GM21360 (cell line): ENCODE measurements at regions not wholly inside any gene's neighbourhood (a gene's known extent, or its start where the extent isn't known, plus 50 kb on each side); places are given as distances from the start of the nearest gene placed in this dataset.

Source experiments
- ATAC-seq: cut with Tn5 transposase; IDR thresholded peaks from one replicate; pipeline ENCODE4 v1.9.1; 2021; ENCODE audit warnings: mild to moderate bottlenecking, moderate library complexity; ENCODE audit not compliant: unreplicated experiment

GRCh38 chr11:112507281-112507680 is 246.6 kb upstream of the PLET1 start:
- ATAC-seq = no peak

- no peak for ATAC-seq
Measured at GRCh38 chr11:112508750-112509149, 248.1 kb upstream of the PLET1 start.

GRCh38 chr11:112509300-112509699 is 248.6 kb upstream of the PLET1 start:
- no peak for ATAC-seq

- no peak for ATAC-seq
Measured at GRCh38 chr11:112511271-112511670, 250.6 kb upstream of the PLET1 start.

- no peak for ATAC-seq
Measured at GRCh38 chr11:112511911-112512310, 251.3 kb upstream of the PLET1 start.

GRCh38 chr11:112513417-112513816 is 252.8 kb upstream of the PLET1 start:
- ATAC-seq = no peak

GRCh38 chr11:112514011-112514740 is 253.5 kb upstream of the PLET1 start:
- ATAC-seq = no peak

- ATAC-seq = no peak
Measured at GRCh38 chr11:112516261-112516660, 255.6 kb upstream of the PLET1 start.

- no peak for ATAC-seq
Measured at GRCh38 chr11:112516755-112517154, 256.1 kb upstream of the PLET1 start.

GRCh38 chr11:112518371-112518770 is 257.7 kb upstream of the PLET1 start:
- no peak for ATAC-seq

- no peak for ATAC-seq
Measured at GRCh38 chr11:112519751-112520150, 259.1 kb upstream of the PLET1 start.

GRCh38 chr11:112520354-112520753 is 259.7 kb upstream of the PLET1 start:
- no peak for ATAC-seq

GRCh38 chr11:112522536-112522935 is 261.9 kb upstream of the PLET1 start:
- ATAC-seq = no peak

GRCh38 chr11:112523031-112523430 is 262.4 kb upstream of the PLET1 start:
- no peak for ATAC-seq

- ATAC-seq = no peak
Measured at GRCh38 chr11:112523477-112523876, 262.8 kb upstream of the PLET1 start.

GRCh38 chr11:112523951-112524350 is 263.3 kb upstream of the PLET1 start:
- ATAC-seq = no peak

GRCh38 chr11:112524798-112525197 is 264.1 kb upstream of the PLET1 start:
- ATAC-seq = no peak

- no peak for ATAC-seq
Measured at GRCh38 chr11:112525270-112525669, 264.6 kb upstream of the PLET1 start.

- no peak for ATAC-seq
Measured at GRCh38 chr11:112525844-112526590, 265.4 kb upstream of the PLET1 start.

- no peak for ATAC-seq
Measured at GRCh38 chr11:112526699-112527416, 266.2 kb upstream of the PLET1 start.

GRCh38 chr11:112529071-112529470 is 268.4 kb upstream of the PLET1 start:
- ATAC-seq = no peak

- no peak for ATAC-seq
Measured at GRCh38 chr11:112532506-112532905, 271.8 kb upstream of the PLET1 start.
